Astrocyte (in vitro differentiated cells and primary cell): ENCODE measurements at regions not wholly inside any gene's neighbourhood (a gene's known extent, or its start where the extent isn't known, plus 50 kb on each side); places are given as distances from the start of the nearest gene placed in this dataset.
A peak's percentile ranks its signal among the peaks of the same experiment; 100 is the strongest.

Source experiments
- DNase-seq: peaks from one replicate; pipeline ENCODE4 v3.0.0-alpha.2; 2010; ENCODE audit warnings: low read depth
- FAIRE-seq: peaks from 2 replicates; lab custom pipeline; 2011; peaks lifted over from hg19 to GRCh38; lab: Jason Lieb, UNC
- H2AFZ ChIP-seq: 2 replicates; pipeline ENCODE4 v1.6.0; 2012; ENCODE audit warnings: low read depth, low read length, inconsistent platforms
- H3K27ac ChIP-seq: 2 replicates; pipeline ENCODE4 v1.5.1; 2011; ENCODE audit warnings: low read depth, low read length, inconsistent platforms
- H3K27me3 ChIP-seq: 2 replicates; pipeline ENCODE4 v1.6.0; 2011; ENCODE audit warnings: low read length, inconsistent platforms; ENCODE audit not compliant: insufficient read depth
- H3K36me3 ChIP-seq: 2 replicates; pipeline ENCODE4 v1.5.1; 2011; ENCODE audit warnings: low read length, inconsistent platforms; ENCODE audit not compliant: insufficient read depth
- H3K4me1 ChIP-seq: 2 replicates; pipeline ENCODE4 v1.5.1; 2011; ENCODE audit warnings: low read length, inconsistent platforms; ENCODE audit not compliant: insufficient read depth
- H3K4me2 ChIP-seq: 2 replicates; pipeline ENCODE4 v1.6.0; 2012; ENCODE audit warnings: low read length, inconsistent platforms
- H3K4me3 ChIP-seq: 2 replicates; pipeline ENCODE4 v1.5.1; 2011; ENCODE audit warnings: low read depth, mild to moderate bottlenecking, low read length, inconsistent platforms; ENCODE audit not compliant: insufficient read depth
- H3K79me2 ChIP-seq: 2 replicates; pipeline ENCODE4 v1.6.0; 2012; ENCODE audit warnings: mild to moderate bottlenecking, low read length, inconsistent platforms; ENCODE audit not compliant: insufficient read depth
- H3K9ac ChIP-seq: 2 replicates; pipeline ENCODE4 v1.6.0; 2012; ENCODE audit warnings: mild to moderate bottlenecking, low read length, inconsistent platforms
- H3K9me3 ChIP-seq: 2 replicates; pipeline ENCODE4 v1.5.1; 2012; ENCODE audit warnings: low read depth, mild to moderate bottlenecking, low read length, inconsistent platforms; ENCODE audit not compliant: insufficient read depth
- H4K20me1 ChIP-seq: 2 replicates; pipeline ENCODE4 v1.6.0; 2012; ENCODE audit warnings: low read length, inconsistent platforms; ENCODE audit not compliant: insufficient read depth
- H3K27ac Mint-ChIP-seq: one replicate; pipeline ENCODE4 v1.8.0; 2021; ENCODE audit warnings: mild to moderate bottlenecking, mixed read lengths; ENCODE audit not compliant: unreplicated experiment
- H3K27me3 Mint-ChIP-seq: one replicate; pipeline ENCODE4 v1.8.0; 2021; ENCODE audit warnings: low read depth, mixed read lengths; ENCODE audit not compliant: unreplicated experiment
- H3K36me3 Mint-ChIP-seq: one replicate; pipeline ENCODE4 v1.8.0; 2021; ENCODE audit warnings: low read depth, mixed read lengths; ENCODE audit not compliant: unreplicated experiment
- H3K4me1 Mint-ChIP-seq: one replicate; pipeline ENCODE4 v1.8.0; 2021; ENCODE audit warnings: low read depth, mixed read lengths; ENCODE audit not compliant: unreplicated experiment
- H3K4me3 Mint-ChIP-seq: one replicate; pipeline ENCODE4 v1.8.0; 2021; ENCODE audit warnings: mild to moderate bottlenecking, moderate library complexity, mixed read lengths; ENCODE audit not compliant: unreplicated experiment
- H3K9me3 Mint-ChIP-seq: one replicate; pipeline ENCODE4 v1.8.0; 2021; ENCODE audit warnings: mild to moderate bottlenecking, mixed read lengths; ENCODE audit not compliant: unreplicated experiment
- EZH2 ChIP-seq: IDR thresholded peaks from 2 replicates; pipeline ENCODE4 v1.6.1; 2012; ENCODE audit warnings: mild to moderate bottlenecking, low read length, inconsistent platforms; ENCODE audit not compliant: insufficient read depth
- TF ChIP-seq, protein P1 (sequence below): IDR thresholded peaks from 2 replicates; pipeline ENCODE4 v1.5.1; 2011; ENCODE audit warnings: low read depth, mild to moderate bottlenecking, inconsistent platforms, low read length, moderate library complexity; ENCODE audit not compliant: insufficient read depth

DNA sequence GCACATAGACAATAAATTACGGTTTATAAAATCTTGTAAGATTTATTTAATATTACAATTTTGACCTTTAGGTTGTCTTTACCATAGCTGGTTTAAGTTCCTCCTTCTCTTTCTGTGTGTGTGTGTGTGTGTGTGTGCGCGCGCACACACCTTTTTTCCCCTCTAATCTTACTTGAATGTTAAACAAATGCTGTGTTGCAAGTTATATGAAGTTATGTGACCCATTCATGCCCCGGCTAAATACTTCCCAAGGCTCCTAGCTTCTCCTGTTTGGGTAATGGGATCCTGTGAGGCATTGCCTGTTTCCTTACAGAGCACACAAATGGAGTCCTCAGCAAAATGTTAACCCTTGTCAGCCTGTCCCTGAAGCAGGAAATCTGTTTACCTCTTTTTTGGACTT is 125.6 kb upstream of the ZNF608 start:
- Histone ChIP-seq H3K79me2 (no peaks in the 10 kb centered on the region), H3K27me3 (no peaks in the 10 kb centered on the region), H3K27ac (no peak overlapping the region), H3K4me2 (no peak overlapping the region), H3K4me1 (peaks cover 6% of the 10 kb centered on the region), H3K9ac (no peak overlapping the region), H3K9me3 (no peaks in the 10 kb centered on the region), H2AFZ (no peak overlapping the region), H3K36me3 (no peaks in the 10 kb centered on the region), H4K20me1 (no peaks in the 10 kb centered on the region), H3K4me3 (no peak overlapping the region)
- no peaks in the 10 kb centered on the region for H3K36me3 Mint-ChIP-seq
- no peak overlapping the region for H3K27ac Mint-ChIP-seq
- TF ChIP-seq EZH2: no peak
- TF ChIP-seq, protein P1, sequence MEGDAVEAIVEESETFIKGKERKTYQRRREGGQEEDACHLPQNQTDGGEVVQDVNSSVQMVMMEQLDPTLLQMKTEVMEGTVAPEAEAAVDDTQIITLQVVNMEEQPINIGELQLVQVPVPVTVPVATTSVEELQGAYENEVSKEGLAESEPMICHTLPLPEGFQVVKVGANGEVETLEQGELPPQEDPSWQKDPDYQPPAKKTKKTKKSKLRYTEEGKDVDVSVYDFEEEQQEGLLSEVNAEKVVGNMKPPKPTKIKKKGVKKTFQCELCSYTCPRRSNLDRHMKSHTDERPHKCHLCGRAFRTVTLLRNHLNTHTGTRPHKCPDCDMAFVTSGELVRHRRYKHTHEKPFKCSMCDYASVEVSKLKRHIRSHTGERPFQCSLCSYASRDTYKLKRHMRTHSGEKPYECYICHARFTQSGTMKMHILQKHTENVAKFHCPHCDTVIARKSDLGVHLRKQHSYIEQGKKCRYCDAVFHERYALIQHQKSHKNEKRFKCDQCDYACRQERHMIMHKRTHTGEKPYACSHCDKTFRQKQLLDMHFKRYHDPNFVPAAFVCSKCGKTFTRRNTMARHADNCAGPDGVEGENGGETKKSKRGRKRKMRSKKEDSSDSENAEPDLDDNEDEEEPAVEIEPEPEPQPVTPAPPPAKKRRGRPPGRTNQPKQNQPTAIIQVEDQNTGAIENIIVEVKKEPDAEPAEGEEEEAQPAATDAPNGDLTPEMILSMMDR: no peak
- H3K4me3 Mint-ChIP-seq: no peak overlapping the region
- no peaks in the 10 kb centered on the region for H3K27me3 Mint-ChIP-seq
- no peaks in the 10 kb centered on the region for H3K9me3 Mint-ChIP-seq
- FAIRE-seq (peak; percentile 41), DNase-seq (no peak)
- H3K4me1 Mint-ChIP-seq: peaks cover 25% of the 10 kb centered on the region

DNA sequence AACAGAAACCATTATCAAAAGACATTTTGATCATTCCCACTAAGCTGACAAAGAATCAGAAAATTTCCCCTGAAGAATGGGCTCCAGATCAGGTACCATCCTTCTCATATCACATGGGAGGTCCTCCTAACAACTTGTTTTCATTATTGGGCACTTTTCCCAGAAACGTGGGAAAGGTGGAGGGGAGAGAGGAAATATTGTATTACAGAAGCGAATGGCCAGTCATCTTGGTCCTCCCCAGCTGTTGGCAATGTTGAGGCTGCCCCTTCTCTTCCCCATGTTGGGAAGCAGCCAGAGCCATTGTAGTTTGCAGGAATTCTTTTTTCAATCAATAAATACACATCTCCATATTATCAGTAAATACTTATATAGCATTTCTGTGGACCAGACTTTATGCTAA is 126.2 kb upstream of the ZNF608 start:
- no peaks in the 10 kb centered on the region for H4K20me1 ChIP-seq
- H3K9me3 ChIP-seq: no peaks in the 10 kb centered on the region
- H3K27me3 Mint-ChIP-seq: no peaks in the 10 kb centered on the region
- no peak overlapping the region for H2AFZ ChIP-seq
- H3K4me3 ChIP-seq: no peak overlapping the region
- DNase-seq (no peak), FAIRE-seq (no peak)
- no peak overlapping the region for H3K27ac Mint-ChIP-seq
- H3K79me2 ChIP-seq: no peaks in the 10 kb centered on the region
- no peaks in the 10 kb centered on the region for H3K9me3 Mint-ChIP-seq
- H3K4me3 Mint-ChIP-seq: no peak overlapping the region
- no peaks in the 10 kb centered on the region for H3K36me3 ChIP-seq
- peaks cover 21% of the 10 kb centered on the region for H3K4me1 Mint-ChIP-seq
- no peak overlapping the region for H3K4me2 ChIP-seq
- H3K27me3 ChIP-seq: no peaks in the 10 kb centered on the region
- peaks cover 2% of the 10 kb centered on the region for H3K4me1 ChIP-seq
- H3K27ac ChIP-seq: no peak overlapping the region
- no peak overlapping the region for H3K9ac ChIP-seq
- TF ChIP-seq, protein P1: no peak
- no peak for TF ChIP-seq EZH2
- H3K36me3 Mint-ChIP-seq: no peaks in the 10 kb centered on the region

DNA sequence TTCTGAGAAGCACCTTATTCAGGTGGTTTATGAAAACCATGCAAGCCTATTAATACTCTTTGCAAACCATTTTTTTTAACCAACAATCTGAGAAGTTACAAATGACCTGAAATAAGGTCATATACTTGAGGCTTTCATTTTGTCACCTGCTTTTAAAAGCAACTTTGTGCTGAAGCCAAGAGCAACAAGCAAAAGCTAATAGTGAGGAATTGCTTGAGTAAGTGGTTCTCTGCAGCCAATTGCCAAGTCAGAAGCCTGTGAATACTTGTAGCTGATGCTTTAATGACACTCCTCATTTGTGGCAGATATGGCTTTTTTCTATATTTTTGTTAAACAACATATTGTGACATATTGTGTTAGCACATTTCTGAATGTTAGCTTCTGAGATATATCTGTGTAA is 126.7 kb upstream of the ZNF608 start:
- no peaks in the 10 kb centered on the region for H3K27me3 Mint-ChIP-seq
- FAIRE-seq: no peak

More for the DNA sequence above, 126.7 kb upstream of the ZNF608 start:
- H2AFZ ChIP-seq: no peak overlapping the region
- H3K27me3 ChIP-seq: no peaks in the 10 kb centered on the region
- Mint-ChIP-seq H3K27ac (no peak overlapping the region), H3K4me1 (peaks cover 18% of the 10 kb centered on the region), H3K9me3 (no peaks in the 10 kb centered on the region), H3K36me3 (no peaks in the 10 kb centered on the region), H3K4me3 (no peak overlapping the region)
- no peak for TF ChIP-seq EZH2
- TF ChIP-seq, protein P1: no peak
- no peak overlapping the region for H3K27ac ChIP-seq
- H3K4me2 ChIP-seq: no peak overlapping the region
- no peak overlapping the region for H3K4me3 ChIP-seq
- no peak overlapping the region for H3K9ac ChIP-seq
- no peaks in the 10 kb centered on the region for H3K36me3 ChIP-seq
- no peaks in the 10 kb centered on the region for H3K79me2 ChIP-seq
- no peak for DNase-seq
- no peaks in the 10 kb centered on the region for H3K4me1 ChIP-seq
- H4K20me1 ChIP-seq: no peaks in the 10 kb centered on the region
- H3K9me3 ChIP-seq: no peaks in the 10 kb centered on the region
